ENCODE measurements at regions not wholly inside any gene's neighbourhood (a gene's known extent, or its start where the extent isn't known, plus 50 kb on each side); places are given as distances from the start of the nearest gene placed in this dataset.
"Not testable (repeated sequence)": the region's sequence is repeated elsewhere in the genome, so short reads cannot be mapped to it uniquely, and the experiment has no call there.

DNA sequence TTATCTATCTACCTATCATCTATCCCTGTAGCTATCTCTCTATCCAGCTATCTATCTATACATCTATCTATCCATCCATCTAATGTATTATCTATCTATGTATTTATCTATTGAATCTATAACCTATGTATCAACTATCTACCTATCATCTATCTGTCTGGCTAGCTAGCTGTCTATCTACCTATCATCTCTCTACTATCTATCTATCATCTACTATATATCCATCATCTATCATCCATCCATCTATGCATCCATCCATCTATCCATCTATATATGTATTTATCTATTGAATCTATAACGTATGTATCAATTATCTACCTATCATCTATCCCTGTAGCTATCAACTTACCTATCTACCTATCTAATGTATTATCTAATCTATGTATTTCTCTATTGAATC lies 152.1 kb upstream of the TPTE start:
- DNase-seq; H3K4me1 Mint-ChIP-seq; H3K27me3 Mint-ChIP-seq; ATAC-seq; H3K4me3 Mint-ChIP-seq; intact Hi-C loops (cut with DNase I, micrococcal nuclease); POLR2A ChIA-PET; CTCF ChIA-PET; H3K36me3 Mint-ChIP-seq (ENCODE audit: low read depth); H3K9me3 Mint-ChIP-seq (ENCODE audit: low read depth); H3K27ac Mint-ChIP-seq: not testable (repeated sequence)

DNA sequence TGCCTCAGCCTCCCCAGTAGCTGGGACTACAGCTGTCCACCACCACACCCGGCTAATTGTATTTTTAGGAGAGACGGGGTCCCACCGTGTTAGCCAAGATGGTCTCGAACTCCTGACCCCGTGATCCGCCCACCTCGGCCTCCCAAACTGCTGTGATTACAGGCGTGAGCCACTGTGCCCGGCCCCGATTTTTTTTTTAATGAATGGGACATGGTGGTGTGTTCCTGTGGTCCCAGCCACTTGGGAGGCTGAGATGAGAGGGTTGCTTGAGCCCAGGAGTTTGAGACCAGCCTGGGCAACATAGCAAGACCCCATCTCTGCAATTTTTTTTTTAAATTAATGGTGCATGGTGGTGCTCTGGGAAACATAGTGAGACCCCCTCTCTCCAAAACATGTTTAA lies 143.6 kb upstream of the TPTE start:
- intact Hi-C loops (cut with DNase I, micrococcal nuclease); ATAC-seq; H3K36me3 Mint-ChIP-seq (ENCODE audit: low read depth); POLR2A ChIA-PET; DNase-seq; H3K27ac Mint-ChIP-seq; H3K27me3 Mint-ChIP-seq; H3K4me3 Mint-ChIP-seq; CTCF ChIA-PET; H3K4me1 Mint-ChIP-seq: not testable (repeated sequence)
- peaks cover 15% of the 10 kb centered on the region for H3K9me3 Mint-ChIP-seq (ENCODE audit: low read depth)

DNA sequence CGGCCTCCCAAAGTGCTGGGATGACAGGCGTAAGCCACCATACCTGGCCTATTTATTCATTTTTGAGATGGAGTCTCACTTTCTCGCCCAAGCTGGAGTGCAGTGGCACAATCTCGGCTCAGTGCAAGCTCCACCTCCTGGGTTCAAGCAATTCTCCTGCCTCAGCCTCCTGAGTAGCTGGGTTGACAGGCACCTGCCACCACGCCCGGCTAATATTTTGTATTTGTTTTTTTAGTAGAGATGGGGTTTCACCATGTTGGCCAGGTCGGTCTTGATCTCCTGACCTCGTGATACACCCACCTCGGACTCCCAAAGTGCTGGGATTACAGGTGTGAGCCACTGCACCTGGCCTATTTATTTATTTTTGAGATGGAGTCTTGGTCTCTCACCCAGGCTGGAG lies 141.6 kb upstream of the TPTE start:
- H3K4me3 Mint-ChIP-seq; ATAC-seq; H3K27me3 Mint-ChIP-seq; H3K27ac Mint-ChIP-seq; DNase-seq; intact Hi-C loops (cut with DNase I, micrococcal nuclease); H3K4me1 Mint-ChIP-seq; H3K36me3 Mint-ChIP-seq (ENCODE audit: low read depth); POLR2A ChIA-PET; CTCF ChIA-PET: not testable (repeated sequence)
- H3K9me3 Mint-ChIP-seq (ENCODE audit: low read depth) = peaks cover 12% of the 10 kb centered on the region

DNA sequence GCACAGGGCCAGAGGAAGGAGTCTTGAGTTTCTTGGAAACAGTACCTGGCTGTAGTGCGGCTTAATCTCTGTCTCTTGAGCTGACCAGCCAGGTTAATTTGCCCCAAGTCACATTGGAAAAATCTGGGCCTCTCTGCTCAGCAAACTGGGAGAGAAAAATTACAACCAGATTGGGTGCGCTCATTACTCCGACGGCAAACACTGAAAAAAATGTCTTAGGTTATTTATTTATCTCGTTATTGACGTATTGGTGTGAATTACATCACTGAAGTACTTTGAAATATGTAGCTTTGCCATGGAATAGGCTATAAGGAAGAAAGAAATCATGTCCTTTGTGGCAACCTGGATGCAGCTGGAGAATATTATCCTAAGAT lies 139.7 kb upstream of the TPTE start:
- H3K4me1 Mint-ChIP-seq; H3K36me3 Mint-ChIP-seq (ENCODE audit: low read depth); intact Hi-C loops (cut with DNase I, micrococcal nuclease); H3K4me3 Mint-ChIP-seq; H3K27ac Mint-ChIP-seq; H3K9me3 Mint-ChIP-seq (ENCODE audit: low read depth); DNase-seq; H3K27me3 Mint-ChIP-seq; CTCF ChIA-PET; POLR2A ChIA-PET; ATAC-seq: not testable (repeated sequence)

DNA sequence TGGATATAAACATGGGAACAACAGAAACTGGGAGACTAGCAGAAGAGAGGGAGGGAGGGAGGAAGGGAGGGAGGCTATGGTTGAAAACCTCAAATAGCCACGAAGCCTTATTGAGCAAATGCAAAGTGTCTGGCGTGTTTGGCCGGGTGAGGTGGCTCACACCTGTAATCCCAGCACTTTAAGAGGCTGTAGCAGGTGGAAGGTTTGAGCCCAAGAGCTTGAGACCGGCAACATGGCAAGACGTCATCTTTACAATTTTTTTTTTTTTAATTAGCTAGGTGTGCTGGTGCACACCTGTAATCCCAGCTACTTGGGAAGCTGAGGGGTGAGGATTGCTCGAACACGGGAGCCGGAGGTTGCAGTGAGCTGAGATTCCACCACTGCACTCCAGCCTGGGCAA lies 139.2 kb upstream of the TPTE start:
- CTCF ChIA-PET; intact Hi-C loops (cut with DNase I, micrococcal nuclease); POLR2A ChIA-PET; DNase-seq; H3K4me1 Mint-ChIP-seq; H3K4me3 Mint-ChIP-seq; H3K9me3 Mint-ChIP-seq (ENCODE audit: low read depth); ATAC-seq; H3K27me3 Mint-ChIP-seq; H3K27ac Mint-ChIP-seq; H3K36me3 Mint-ChIP-seq (ENCODE audit: low read depth): not testable (repeated sequence)

- ATAC-seq; H3K27ac Mint-ChIP-seq; H3K36me3 Mint-ChIP-seq (ENCODE audit: low read depth); POLR2A ChIA-PET; intact Hi-C loops (cut with DNase I, micrococcal nuclease); H3K27me3 Mint-ChIP-seq; H3K4me1 Mint-ChIP-seq; H3K4me3 Mint-ChIP-seq; DNase-seq; CTCF ChIA-PET; H3K9me3 Mint-ChIP-seq (ENCODE audit: low read depth): not testable (repeated sequence)
Measured at GRCh38 chr21:10382580-10382979, 138.8 kb upstream of the TPTE start.

DNA sequence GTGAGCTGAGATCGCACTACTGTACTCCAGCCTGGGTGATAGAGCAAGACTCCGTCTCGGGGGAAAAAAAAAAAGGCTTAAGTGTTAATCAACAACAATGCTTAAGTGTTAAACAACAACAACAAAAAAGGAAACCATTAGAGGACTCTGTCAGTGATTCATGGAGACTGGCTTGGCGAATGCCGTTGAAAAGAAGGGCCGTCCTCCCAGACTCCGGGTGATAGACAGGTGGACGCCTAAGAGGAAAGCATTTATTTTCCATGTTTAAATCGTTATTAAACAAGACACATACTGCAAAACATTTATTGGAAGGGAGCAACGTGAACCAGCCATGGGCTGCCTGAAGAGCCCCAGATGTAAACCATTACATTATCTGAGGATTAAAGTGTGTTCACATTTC lies 137.8 kb upstream of the TPTE start:
- intact Hi-C loops (cut with DNase I, micrococcal nuclease); H3K9me3 Mint-ChIP-seq (ENCODE audit: low read depth); H3K27me3 Mint-ChIP-seq; H3K36me3 Mint-ChIP-seq (ENCODE audit: low read depth); CTCF ChIA-PET; H3K27ac Mint-ChIP-seq; DNase-seq; ATAC-seq; H3K4me3 Mint-ChIP-seq; POLR2A ChIA-PET; H3K4me1 Mint-ChIP-seq: not testable (repeated sequence)

- H3K4me3 Mint-ChIP-seq; POLR2A ChIA-PET; H3K9me3 Mint-ChIP-seq (ENCODE audit: low read depth); H3K4me1 Mint-ChIP-seq; intact Hi-C loops (cut with DNase I, micrococcal nuclease); CTCF ChIA-PET; DNase-seq; H3K27ac Mint-ChIP-seq; H3K36me3 Mint-ChIP-seq (ENCODE audit: low read depth); H3K27me3 Mint-ChIP-seq; ATAC-seq: not testable (repeated sequence)
Measured at GRCh38 chr21:10384304-10384861, 137.0 kb upstream of the TPTE start.

- H3K27ac Mint-ChIP-seq; CTCF ChIA-PET; H3K9me3 Mint-ChIP-seq (ENCODE audit: low read depth); ATAC-seq; DNase-seq; POLR2A ChIA-PET; H3K4me1 Mint-ChIP-seq; H3K27me3 Mint-ChIP-seq; H3K36me3 Mint-ChIP-seq (ENCODE audit: low read depth); intact Hi-C loops (cut with DNase I, micrococcal nuclease); H3K4me3 Mint-ChIP-seq: not testable (repeated sequence)
Measured at GRCh38 chr21:10385202-10385601, 136.2 kb upstream of the TPTE start.

GRCh38 chr21:10385898-10386527 lies 135.4 kb upstream of the TPTE start:
- H3K4me3 Mint-ChIP-seq; POLR2A ChIA-PET; intact Hi-C loops (cut with DNase I, micrococcal nuclease); H3K36me3 Mint-ChIP-seq (ENCODE audit: low read depth); ATAC-seq; DNase-seq; H3K27ac Mint-ChIP-seq; H3K27me3 Mint-ChIP-seq; H3K9me3 Mint-ChIP-seq (ENCODE audit: low read depth); CTCF ChIA-PET; H3K4me1 Mint-ChIP-seq: not testable (repeated sequence)

DNA sequence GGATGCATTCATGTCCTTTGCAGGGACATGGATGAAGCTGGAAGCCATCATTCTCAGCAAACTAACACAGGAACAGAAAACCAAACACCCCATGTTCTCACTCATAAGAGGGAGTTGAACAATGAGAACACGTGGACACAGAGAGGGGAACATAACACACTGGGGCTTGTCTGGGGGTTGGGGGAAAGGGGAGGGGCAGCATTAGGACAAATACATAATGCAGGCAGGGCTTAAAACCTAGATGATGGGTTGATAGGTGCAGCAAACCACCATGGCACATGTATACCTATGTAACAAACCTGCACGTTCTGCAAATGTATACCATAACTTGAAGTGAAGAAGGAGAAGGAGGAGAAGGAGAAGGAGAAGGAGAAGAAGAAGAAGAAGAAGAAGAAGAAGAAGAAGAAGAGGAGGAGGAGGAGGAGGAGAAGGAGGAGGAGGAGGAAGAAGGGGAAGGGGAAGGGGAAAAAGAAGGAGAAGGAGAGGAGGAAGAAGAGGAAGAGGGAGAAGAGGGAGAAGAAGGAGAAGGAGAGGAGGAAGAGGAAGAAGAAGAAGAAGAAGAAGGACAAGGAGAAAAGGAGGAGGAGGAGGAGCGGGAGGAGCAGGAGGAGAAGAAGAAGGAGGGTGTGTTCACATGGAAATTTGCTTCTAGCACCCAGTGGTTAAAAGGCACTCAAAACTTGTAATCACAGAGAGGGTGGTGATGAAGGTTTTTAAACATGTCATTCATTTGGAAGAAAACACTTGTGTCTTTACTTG lies 133.5 kb upstream of the TPTE start:
- H3K4me3 Mint-ChIP-seq; H3K9me3 Mint-ChIP-seq (ENCODE audit: low read depth); CTCF ChIA-PET; H3K27me3 Mint-ChIP-seq; ATAC-seq; intact Hi-C loops (cut with DNase I, micrococcal nuclease); DNase-seq; H3K36me3 Mint-ChIP-seq (ENCODE audit: low read depth); H3K4me1 Mint-ChIP-seq; H3K27ac Mint-ChIP-seq; POLR2A ChIA-PET: not testable (repeated sequence)

- CTCF ChIA-PET; H3K9me3 Mint-ChIP-seq (ENCODE audit: low read depth); H3K27ac Mint-ChIP-seq; H3K27me3 Mint-ChIP-seq; ATAC-seq; H3K4me3 Mint-ChIP-seq; POLR2A ChIA-PET; H3K36me3 Mint-ChIP-seq (ENCODE audit: low read depth); DNase-seq; H3K4me1 Mint-ChIP-seq; intact Hi-C loops (cut with DNase I, micrococcal nuclease): not testable (repeated sequence)
Measured at GRCh38 chr21:10388625-10389024, 132.8 kb upstream of the TPTE start.
